ENCODE measurements at regions not wholly inside any gene's neighbourhood (a gene's known extent, or its start where the extent isn't known, plus 50 kb on each side); places are given as distances from the start of the nearest gene placed in this dataset.

DNA sequence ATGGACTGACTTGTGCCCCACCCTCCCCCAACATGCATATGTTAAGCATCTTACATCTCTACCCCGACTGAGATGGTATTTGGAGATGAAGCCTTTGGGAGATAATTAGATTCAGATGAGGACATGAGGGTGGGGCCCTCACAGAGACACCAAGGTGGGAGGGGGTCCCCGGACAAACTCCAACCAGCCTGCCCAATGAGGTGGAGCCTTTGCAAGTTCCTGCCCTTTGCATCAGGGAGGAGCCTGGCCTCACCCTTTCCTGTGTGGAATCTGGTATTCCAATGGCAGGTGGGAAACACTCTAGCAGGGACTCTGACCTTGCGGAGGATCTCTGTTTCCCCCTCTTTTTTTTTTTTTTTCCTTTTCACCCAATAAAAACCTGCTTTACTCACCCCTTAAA, 589.9 kb upstream of the BOD1L1 start:
- TF ChIP-seq, protein P1, sequence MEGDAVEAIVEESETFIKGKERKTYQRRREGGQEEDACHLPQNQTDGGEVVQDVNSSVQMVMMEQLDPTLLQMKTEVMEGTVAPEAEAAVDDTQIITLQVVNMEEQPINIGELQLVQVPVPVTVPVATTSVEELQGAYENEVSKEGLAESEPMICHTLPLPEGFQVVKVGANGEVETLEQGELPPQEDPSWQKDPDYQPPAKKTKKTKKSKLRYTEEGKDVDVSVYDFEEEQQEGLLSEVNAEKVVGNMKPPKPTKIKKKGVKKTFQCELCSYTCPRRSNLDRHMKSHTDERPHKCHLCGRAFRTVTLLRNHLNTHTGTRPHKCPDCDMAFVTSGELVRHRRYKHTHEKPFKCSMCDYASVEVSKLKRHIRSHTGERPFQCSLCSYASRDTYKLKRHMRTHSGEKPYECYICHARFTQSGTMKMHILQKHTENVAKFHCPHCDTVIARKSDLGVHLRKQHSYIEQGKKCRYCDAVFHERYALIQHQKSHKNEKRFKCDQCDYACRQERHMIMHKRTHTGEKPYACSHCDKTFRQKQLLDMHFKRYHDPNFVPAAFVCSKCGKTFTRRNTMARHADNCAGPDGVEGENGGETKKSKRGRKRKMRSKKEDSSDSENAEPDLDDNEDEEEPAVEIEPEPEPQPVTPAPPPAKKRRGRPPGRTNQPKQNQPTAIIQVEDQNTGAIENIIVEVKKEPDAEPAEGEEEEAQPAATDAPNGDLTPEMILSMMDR (IDR thresholded peaks at IDR 0.05 in 4 of 5, conservative IDR thresholded peaks at IDR 0.05 in 1 of 5) = no peak
- no peak for TF ChIP-seq POLR2A (IDR thresholded peaks at IDR 0.05)

Measured in gastrocnemius medialis (tissue), 4 donors.